ENCODE measurements at regions not wholly inside any gene's neighbourhood (a gene's known extent, or its start where the extent isn't known, plus 50 kb on each side); places are given as distances from the start of the nearest gene placed in this dataset.

DNA sequence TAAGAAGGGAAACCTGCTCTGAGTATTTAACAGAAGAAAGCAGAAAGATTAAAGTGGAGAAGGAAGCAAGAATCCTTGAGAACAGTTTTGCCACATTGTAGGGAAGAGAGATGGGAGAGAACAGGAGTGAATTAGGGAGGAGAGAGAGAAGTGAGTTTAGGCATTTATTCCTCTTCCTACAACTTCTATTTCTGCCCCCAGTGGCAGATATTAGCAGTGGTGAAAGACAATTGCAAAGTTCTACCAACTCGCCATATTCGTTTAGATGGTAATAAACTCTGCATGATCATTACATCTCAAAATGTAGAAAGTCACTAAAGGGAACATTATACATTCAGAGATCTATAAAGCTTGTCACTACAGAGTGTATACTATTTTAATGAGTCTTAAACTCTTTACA, 440.1 kb upstream of the TRPC7 start:
- H3K36me3 ChIP-seq (ENCODE audit: insufficient read depth, low read length) = no peaks in the 10 kb centered on the region
- H3K79me2 ChIP-seq (ENCODE audit: insufficient read depth, low read length) = no peaks in the 10 kb centered on the region
- H3K4me2 ChIP-seq (ENCODE audit: low read depth, low read length, poor library complexity, severe bottlenecking) = no peak overlapping the region
- no peak overlapping the region for H3K9ac ChIP-seq (ENCODE audit: low read depth, low read length, poor library complexity, severe bottlenecking)
- H3K9me3 ChIP-seq (ENCODE audit: insufficient read depth, low read depth, low read length) = no peaks in the 10 kb centered on the region
- no peaks in the 10 kb centered on the region for H3F3A ChIP-seq (ENCODE audit: low read depth)
- H3K4me3 ChIP-seq (ENCODE audit: low read length, poor library complexity, severe bottlenecking) = no peak overlapping the region
- no peaks in the 10 kb centered on the region for H4K20me1 ChIP-seq (ENCODE audit: insufficient read depth, low read length, poor library complexity, severe bottlenecking)
- no peaks in the 10 kb centered on the region for H3K27me3 ChIP-seq (ENCODE audit: insufficient read depth, low read length, poor library complexity, severe bottlenecking)
- H3K4me1 ChIP-seq (ENCODE audit: insufficient read depth, low read length, poor library complexity, severe bottlenecking) = peaks cover 3% of the 10 kb centered on the region
- H2AFZ ChIP-seq (ENCODE audit: low read length) = no peak overlapping the region
- H3K9me2 ChIP-seq (replicated peaks; ENCODE audit: low read depth, low read length) = no peaks in the 10 kb centered on the region
- TF ChIP-seq CTCF (conservative IDR thresholded peaks at IDR 0.05; ENCODE audit: low read length) (peak; percentile 42), EZH2phosphoT487 (IDR thresholded peaks at IDR 0.05; ENCODE audit: borderline replicate concordance) (no peak)

- Histone ChIP-seq H3K79me2 (ENCODE audit: insufficient read depth, low read length) (no peaks in the 10 kb centered on the region), H3K9ac (ENCODE audit: low read depth, low read length, poor library complexity, severe bottlenecking) (no peak overlapping the region), H2AFZ (ENCODE audit: low read length) (no peak overlapping the region), H3K36me3 (ENCODE audit: insufficient read depth, low read length) (no peaks in the 10 kb centered on the region), H3K27me3 (ENCODE audit: insufficient read depth, low read length, poor library complexity, severe bottlenecking) (peaks cover 8% of the 10 kb centered on the region), H3K9me3 (ENCODE audit: insufficient read depth, low read depth, low read length) (no peaks in the 10 kb centered on the region), H3F3A (ENCODE audit: low read depth) (no peaks in the 10 kb centered on the region), H3K9me2 (replicated peaks; ENCODE audit: low read depth, low read length) (no peaks in the 10 kb centered on the region), H4K20me1 (ENCODE audit: insufficient read depth, low read length, poor library complexity, severe bottlenecking) (no peaks in the 10 kb centered on the region), H3K4me2 (ENCODE audit: low read depth, low read length, poor library complexity, severe bottlenecking) (no peak overlapping the region), H3K4me1 (ENCODE audit: insufficient read depth, low read length, poor library complexity, severe bottlenecking) (no peaks in the 10 kb centered on the region), H3K4me3 (ENCODE audit: low read length, poor library complexity, severe bottlenecking) (no peak overlapping the region)
- TF ChIP-seq CTCF (conservative IDR thresholded peaks at IDR 0.05; ENCODE audit: low read length) (peak; percentile 59), EZH2phosphoT487 (IDR thresholded peaks at IDR 0.05; ENCODE audit: borderline replicate concordance) (no peak)
Measured at GRCh38 chr5:136802383-136802782, 437.0 kb upstream of the TRPC7 start.

DNA sequence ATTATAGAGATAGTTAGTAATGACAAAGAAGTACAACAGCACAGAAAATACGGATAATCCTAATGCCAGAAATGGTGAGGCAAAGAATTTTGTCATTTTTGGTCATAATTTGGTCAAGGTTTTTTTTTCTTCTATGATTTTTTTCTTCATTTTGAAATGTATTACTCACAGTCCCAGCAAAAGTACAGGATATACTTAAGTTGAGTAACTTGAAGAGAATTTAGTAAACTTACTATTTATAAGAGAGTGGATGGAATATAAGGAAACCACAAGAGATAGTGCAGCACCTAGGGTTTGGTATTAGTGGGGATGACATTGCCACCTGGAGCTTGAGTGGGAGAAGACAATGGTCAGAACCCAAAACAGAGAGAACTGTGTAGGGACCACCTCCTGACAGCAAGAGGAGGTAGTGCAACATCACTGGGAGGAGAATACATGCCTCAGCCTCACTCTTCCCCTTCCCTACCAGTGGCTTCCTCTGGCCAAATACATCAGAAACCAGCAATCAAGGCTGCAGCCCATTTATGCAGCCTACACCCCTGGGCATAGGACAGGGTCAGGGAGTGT, 434.5 kb upstream of the TRPC7 start:
- H3K79me2 ChIP-seq (ENCODE audit: insufficient read depth, low read length) = no peaks in the 10 kb centered on the region
- no peaks in the 10 kb centered on the region for H4K20me1 ChIP-seq (ENCODE audit: insufficient read depth, low read length, poor library complexity, severe bottlenecking)
- no peaks in the 10 kb centered on the region for H3K9me3 ChIP-seq (ENCODE audit: insufficient read depth, low read depth, low read length)
- H3K4me2 ChIP-seq (ENCODE audit: low read depth, low read length, poor library complexity, severe bottlenecking) = no peak overlapping the region
- H3K9me2 ChIP-seq (replicated peaks; ENCODE audit: low read depth, low read length) = no peaks in the 10 kb centered on the region
- no peak for TF ChIP-seq EZH2phosphoT487 (IDR thresholded peaks at IDR 0.05; ENCODE audit: borderline replicate concordance)
- no peak for TF ChIP-seq CTCF (conservative IDR thresholded peaks at IDR 0.05; ENCODE audit: low read length)
- H3K27me3 ChIP-seq (ENCODE audit: insufficient read depth, low read length, poor library complexity, severe bottlenecking) = peaks cover 8% of the 10 kb centered on the region
- H3K4me3 ChIP-seq (ENCODE audit: low read length, poor library complexity, severe bottlenecking) = no peak overlapping the region
- H3F3A ChIP-seq (ENCODE audit: low read depth) = no peaks in the 10 kb centered on the region
- no peak overlapping the region for H2AFZ ChIP-seq (ENCODE audit: low read length)
- no peak overlapping the region for H3K9ac ChIP-seq (ENCODE audit: low read depth, low read length, poor library complexity, severe bottlenecking)
- H3K36me3 ChIP-seq (ENCODE audit: insufficient read depth, low read length) = no peaks in the 10 kb centered on the region
- H3K4me1 ChIP-seq (ENCODE audit: insufficient read depth, low read length, poor library complexity, severe bottlenecking) = no peaks in the 10 kb centered on the region

Data from Loucy (cell line).